Subcutaneous abdominal adipose tissue (tissue), 5 donors: ENCODE measurements at regions not wholly inside any gene's neighbourhood (a gene's known extent, or its start where the extent isn't known, plus 50 kb on each side); places are given as distances from the start of the nearest gene placed in this dataset.
"Not testable (repeated sequence)": the region's sequence is repeated elsewhere in the genome, so short reads cannot be mapped to it uniquely, and the experiment has no call there.

ENCODE experiments used
- H3K27ac ChIP-seq: one replicate; pipeline ENCODE4 v1.7.0; 2013; ENCODE audit warnings: low read depth, mild to moderate bottlenecking, inconsistent platforms, low read length, moderate library complexity
- H3K27me3 ChIP-seq, 5 donors: one replicate each; pipeline ENCODE4 v1.7.0; 2013; ENCODE audit warnings: low read length in 5 of 5, inconsistent platforms in 1 of 5; ENCODE audit not compliant: control insufficient read depth in 5 of 5, insufficient read depth in 4 of 5
- H3K36me3 ChIP-seq, 5 donors: one replicate each; pipeline ENCODE4 v1.7.0; 2013; ENCODE audit warnings: low read length in 5 of 5; ENCODE audit not compliant: control insufficient read depth in 5 of 5, insufficient read depth in 5 of 5
- H3K4me1 ChIP-seq, 5 donors: one replicate each; pipeline ENCODE4 v1.7.0; 2013; ENCODE audit warnings: low read length in 5 of 5, mild to moderate bottlenecking in 3 of 5, moderate library complexity in 1 of 5; ENCODE audit not compliant: control insufficient read depth in 5 of 5, insufficient read depth in 5 of 5
- H3K4me3 ChIP-seq, 5 donors: one replicate each; pipeline ENCODE4 v1.7.0; 2013; ENCODE audit warnings: low read length in 5 of 5, low read depth in 1 of 5
- H3K9ac ChIP-seq, 5 donors: one replicate each; pipeline ENCODE4 v1.7.0; 2013; ENCODE audit warnings: low read length in 5 of 5, mild to moderate bottlenecking in 4 of 5, moderate library complexity in 3 of 5
- H3K9me3 ChIP-seq, 5 donors: one replicate each; pipeline ENCODE4 v1.7.0; 2013; ENCODE audit warnings: low read length in 5 of 5; ENCODE audit not compliant: control insufficient read depth in 5 of 5
- donor health status: healthy.
- donor health status: healthy.
- donor health status: healthy.
- donor health status: healthy.
- donor health status: healthy.

GRCh38 chr9:94387338-94388010 is 59.0 kb upstream of the NUTM2F start:
- not testable (repeated sequence) for H3K4me3 ChIP-seq, H3K27me3 ChIP-seq, H3K4me1 ChIP-seq, H3K27ac ChIP-seq, H3K36me3 ChIP-seq, H3K9me3 ChIP-seq, H3K9ac ChIP-seq

- H3K27me3 ChIP-seq, H3K4me3 ChIP-seq, H3K27ac ChIP-seq, H3K4me1 ChIP-seq, H3K9ac ChIP-seq, H3K9me3 ChIP-seq, H3K36me3 ChIP-seq: not testable (repeated sequence)
Observed at GRCh38 chr9:94388011-94388406, 59.6 kb upstream of the NUTM2F start.

- not testable (repeated sequence) for H3K27ac ChIP-seq, H3K4me1 ChIP-seq, H3K4me3 ChIP-seq, H3K36me3 ChIP-seq, H3K27me3 ChIP-seq, H3K9ac ChIP-seq, H3K9me3 ChIP-seq
Observed at GRCh38 chr9:94390425-94391098, 62.1 kb upstream of the NUTM2F start.

GRCh38 chr9:94392971-94393624 is 64.7 kb upstream of the NUTM2F start:
- H3K9ac ChIP-seq, H3K36me3 ChIP-seq, H3K4me1 ChIP-seq, H3K27me3 ChIP-seq, H3K9me3 ChIP-seq, H3K4me3 ChIP-seq, H3K27ac ChIP-seq: not testable (repeated sequence)

- H3K27ac ChIP-seq, H3K27me3 ChIP-seq, H3K9me3 ChIP-seq, H3K4me3 ChIP-seq, H3K4me1 ChIP-seq, H3K36me3 ChIP-seq, H3K9ac ChIP-seq: not testable (repeated sequence)
Observed at GRCh38 chr9:94397766-94398379, 69.4 kb upstream of the NUTM2F start.

- H3K9ac ChIP-seq, H3K4me3 ChIP-seq, H3K36me3 ChIP-seq: not testable (repeated sequence)
Observed at GRCh38 chr9:94400461-94400860, 72.0 kb upstream of the NUTM2F start.

GRCh38 chr9:94402795-94403194 is 74.4 kb upstream of the NUTM2F start:
- H3K4me1 ChIP-seq, H3K27me3 ChIP-seq, H3K36me3 ChIP-seq, H3K9ac ChIP-seq, H3K9me3 ChIP-seq, H3K27ac ChIP-seq, H3K4me3 ChIP-seq: not testable (repeated sequence)

More at GRCh38 chr9:94400461-94400860, 72.0 kb upstream of the NUTM2F start:
- not testable (repeated sequence) for H3K9me3 ChIP-seq, H3K27ac ChIP-seq, H3K27me3 ChIP-seq, H3K4me1 ChIP-seq

- not testable (repeated sequence) for H3K27me3 ChIP-seq, H3K9me3 ChIP-seq, H3K9ac ChIP-seq, H3K4me3 ChIP-seq, H3K27ac ChIP-seq, H3K36me3 ChIP-seq, H3K4me1 ChIP-seq
Observed at GRCh38 chr9:94403571-94403970, 75.1 kb upstream of the NUTM2F start.

- not testable (repeated sequence) for H3K9me3 ChIP-seq, H3K27ac ChIP-seq, H3K36me3 ChIP-seq, H3K9ac ChIP-seq, H3K4me1 ChIP-seq, H3K27me3 ChIP-seq, H3K4me3 ChIP-seq
Observed at GRCh38 chr9:94413665-94414064, 85.2 kb upstream of the NUTM2F start.

DNA sequence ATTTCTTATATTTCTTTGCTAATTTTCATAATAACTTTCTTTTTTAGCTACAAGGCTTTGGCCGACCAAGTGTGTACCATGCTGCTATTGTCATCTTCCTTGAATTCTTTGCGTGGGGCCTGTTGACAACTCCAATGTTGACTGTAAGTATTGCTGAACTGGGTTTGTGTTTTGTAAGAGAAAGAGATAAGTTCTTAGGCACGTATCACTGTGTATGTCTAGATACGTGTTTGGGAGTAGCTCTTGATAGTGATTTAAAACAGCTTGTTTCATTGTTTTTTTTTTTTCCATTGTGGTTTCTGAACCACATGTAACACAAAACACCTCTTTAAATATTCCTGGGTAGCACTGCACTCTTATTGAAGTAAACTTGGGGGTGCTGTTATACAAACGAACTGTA is 86.7 kb upstream of the NUTM2F start:
- not testable (repeated sequence) for H3K27ac ChIP-seq, H3K9me3 ChIP-seq, H3K36me3 ChIP-seq, H3K27me3 ChIP-seq, H3K9ac ChIP-seq, H3K4me1 ChIP-seq, H3K4me3 ChIP-seq
